Erythroblast (primary cell): ENCODE measurements at regions not wholly inside any gene's neighbourhood (a gene's known extent, or its start where the extent isn't known, plus 50 kb on each side); places are given as distances from the start of the nearest gene placed in this dataset.

Experiments
- GATA1 ChIP-seq: IDR thresholded peaks from 2 replicates; pipeline ENCODE4 v1.6.1; 2011; ENCODE audit warnings: low read depth, mild to moderate bottlenecking, control low read depth, low read length, moderate library complexity
- POLR2A ChIP-seq: IDR thresholded peaks from 2 replicates; pipeline ENCODE4 v1.6.1; 2011; ENCODE audit warnings: mild to moderate bottlenecking, low read length

DNA sequence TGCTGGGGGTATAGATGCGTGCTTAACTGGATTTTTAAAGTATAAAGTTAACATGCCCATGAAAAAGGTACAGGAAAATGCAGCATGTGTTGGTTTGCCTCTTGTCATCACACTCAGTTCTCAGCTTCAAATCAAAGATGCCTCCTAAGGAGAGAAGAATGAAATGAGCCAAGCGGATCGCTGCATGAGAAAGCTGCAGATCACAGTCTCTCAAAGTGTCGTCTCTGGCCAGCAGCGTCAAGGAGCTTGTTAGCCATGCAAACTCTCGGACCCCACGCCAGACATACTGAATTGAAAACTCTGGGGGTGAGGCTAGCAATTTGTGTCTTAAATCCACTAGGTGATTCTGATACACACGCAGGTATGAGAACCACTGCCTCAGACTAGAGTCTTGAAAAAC, 297.2 kb downstream of the AJAP1 start:
- TF ChIP-seq POLR2A (no peak), GATA1 (no peak)
